ENCODE measurements at regions not wholly inside any gene's neighbourhood (a gene's known extent, or its start where the extent isn't known, plus 50 kb on each side); places are given as distances from the start of the nearest gene placed in this dataset.
"Not testable (repeated sequence)": the region's sequence is repeated elsewhere in the genome, so short reads cannot be mapped to it uniquely, and the experiment has no call there.

DNA sequence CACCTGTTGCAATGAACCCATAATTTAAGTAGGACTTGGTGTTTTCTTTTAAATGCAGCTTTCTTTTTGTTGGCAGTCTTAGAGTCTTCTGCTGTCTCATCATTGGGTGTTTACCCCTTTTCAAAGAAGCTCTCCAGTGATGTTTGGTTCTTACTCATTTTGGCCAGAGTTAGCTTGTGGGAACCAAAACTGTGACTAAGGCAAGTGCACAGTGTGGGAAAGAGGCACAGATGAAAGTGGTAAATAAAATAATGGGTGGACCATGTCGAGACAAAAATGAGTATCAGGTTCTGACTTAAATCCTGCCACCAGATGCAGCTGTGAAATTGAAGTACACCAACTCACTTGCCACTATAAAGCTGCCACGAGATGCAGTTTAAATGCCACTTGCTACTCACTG lies 615.4 kb upstream of the MIS18BP1 start:
- no peak overlapping the region for H3K9ac ChIP-seq (ENCODE audit: low read depth, low read length)
- H3K9me3 ChIP-seq (ENCODE audit: control insufficient read depth, insufficient read depth, low read length), result peaks cover 10% of the 10 kb centered on the region
- H3K36me3 ChIP-seq (ENCODE audit: insufficient read depth, low read length), result no peaks in the 10 kb centered on the region
- no peaks in the 10 kb centered on the region for H3K4me1 ChIP-seq (ENCODE audit: insufficient read depth, low read length)

GRCh38 chr14:45867046-45867894 lies 614.3 kb upstream of the MIS18BP1 start:
- Histone ChIP-seq H3K9me3 (ENCODE audit: control insufficient read depth, insufficient read depth, low read length) (peaks cover 7% of the 10 kb centered on the region; the same call in 1 of the 2 replicates), H3K4me1 (ENCODE audit: insufficient read depth, low read length) (no peaks in the 10 kb centered on the region), H3K36me3 (ENCODE audit: insufficient read depth, low read length) (no peaks in the 10 kb centered on the region), H3K9ac (ENCODE audit: low read depth, low read length) (no peak overlapping the region)

GRCh38 chr14:45838597-45838996 lies 585.6 kb upstream of the MIS18BP1 start:
- H3K36me3 ChIP-seq (ENCODE audit: insufficient read depth, low read length), result no peaks in the 10 kb centered on the region
- no peaks in the 10 kb centered on the region for H3K9me3 ChIP-seq (ENCODE audit: control insufficient read depth, insufficient read depth, low read length)
- H3K9ac ChIP-seq (ENCODE audit: low read depth, low read length), result no peak overlapping the region
- H3K4me1 ChIP-seq (ENCODE audit: insufficient read depth, low read length), result no peaks in the 10 kb centered on the region

DNA sequence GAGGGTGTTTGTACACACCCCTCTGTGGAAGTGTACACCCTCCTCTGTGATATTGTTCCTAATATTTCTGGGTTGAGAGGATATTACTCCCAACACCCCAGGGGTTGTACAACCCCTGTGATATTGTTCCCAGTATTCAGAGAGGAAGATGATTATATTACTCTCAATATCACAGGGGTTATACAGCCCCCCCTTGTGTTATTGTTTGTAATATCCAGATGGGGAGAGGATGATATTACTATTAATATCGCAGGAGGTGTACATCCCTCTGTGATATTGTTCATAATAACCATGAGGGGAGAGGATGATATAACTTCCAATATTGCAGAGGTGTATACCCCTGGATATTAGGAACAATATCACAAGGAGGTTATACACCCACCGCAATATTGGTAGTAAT lies 566.1 kb upstream of the MIS18BP1 start:
- Histone ChIP-seq H3K9ac (ENCODE audit: low read depth, low read length) (no peak overlapping the region), H3K36me3 (ENCODE audit: insufficient read depth, low read length) (no peaks in the 10 kb centered on the region), H3K9me3 (ENCODE audit: control insufficient read depth, insufficient read depth, low read length) (no peaks in the 10 kb centered on the region), H3K4me1 (ENCODE audit: insufficient read depth, low read length) (no peaks in the 10 kb centered on the region)

- no peaks in the 10 kb centered on the region for H3K4me1 ChIP-seq (ENCODE audit: insufficient read depth, low read length)
- no peak overlapping the region for H3K9ac ChIP-seq (ENCODE audit: low read depth, low read length)
- no peaks in the 10 kb centered on the region for H3K9me3 ChIP-seq (ENCODE audit: control insufficient read depth, insufficient read depth, low read length)
- H3K36me3 ChIP-seq (ENCODE audit: insufficient read depth, low read length), result no peaks in the 10 kb centered on the region
These were observed 558.2 kb upstream of the MIS18BP1 start for GRCh38 chr14:45811155-45811554.

DNA sequence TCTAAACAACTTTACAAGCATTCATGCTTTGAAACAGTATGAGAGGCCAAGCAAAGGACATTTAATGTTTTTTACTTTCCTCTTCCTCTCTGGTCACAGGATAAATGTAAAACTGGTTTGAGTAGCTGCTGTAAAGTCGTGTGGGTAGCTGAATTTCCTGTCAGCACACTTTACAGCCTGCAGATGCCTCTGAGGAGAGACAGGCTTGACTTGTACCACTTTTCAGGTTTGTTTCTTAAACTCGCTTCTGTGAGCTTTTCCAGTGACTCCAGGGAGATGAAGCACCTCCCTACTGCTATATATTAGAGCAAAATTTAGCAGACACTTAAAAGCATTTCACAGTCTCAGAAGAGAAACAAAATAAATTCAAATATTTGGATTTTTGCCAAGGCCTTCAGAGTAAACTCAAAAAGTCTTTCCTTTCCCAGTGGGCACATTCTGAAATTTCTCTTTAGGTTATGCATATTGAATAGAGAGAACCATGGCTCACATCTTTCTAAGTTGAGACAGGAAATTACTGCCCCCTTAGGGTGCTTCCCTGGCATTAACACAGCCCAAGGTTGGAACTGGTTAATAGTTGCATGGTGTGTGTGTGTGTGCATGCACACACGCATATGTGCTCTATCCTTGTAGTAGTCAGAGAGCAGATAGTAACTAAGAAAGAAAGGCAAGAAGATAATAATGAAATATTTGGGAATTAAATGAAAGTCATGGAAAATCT lies 557.3 kb upstream of the MIS18BP1 start:
- Histone ChIP-seq H3K36me3 (ENCODE audit: insufficient read depth, low read length) (no peaks in the 10 kb centered on the region), H3K4me1 (ENCODE audit: insufficient read depth, low read length) (no peaks in the 10 kb centered on the region), H3K9me3 (ENCODE audit: control insufficient read depth, insufficient read depth, low read length) (no peaks in the 10 kb centered on the region), H3K9ac (ENCODE audit: low read depth, low read length) (no peak overlapping the region)

GRCh38 chr14:45807178-45807899 lies 554.3 kb upstream of the MIS18BP1 start:
- Histone ChIP-seq H3K9me3 (ENCODE audit: control insufficient read depth, insufficient read depth, low read length) (no peaks in the 10 kb centered on the region), H3K4me1 (ENCODE audit: insufficient read depth, low read length) (no peaks in the 10 kb centered on the region), H3K9ac (ENCODE audit: low read depth, low read length) (no peak overlapping the region), H3K36me3 (ENCODE audit: insufficient read depth, low read length) (no peaks in the 10 kb centered on the region)

GRCh38 chr14:45799511-45799910 lies 546.5 kb upstream of the MIS18BP1 start:
- Histone ChIP-seq H3K9me3 (ENCODE audit: control insufficient read depth, insufficient read depth, low read length) (no peaks in the 10 kb centered on the region), H3K4me1 (ENCODE audit: insufficient read depth, low read length) (no peaks in the 10 kb centered on the region), H3K36me3 (ENCODE audit: insufficient read depth, low read length) (no peaks in the 10 kb centered on the region), H3K9ac (ENCODE audit: low read depth, low read length) (no peak overlapping the region)

DNA sequence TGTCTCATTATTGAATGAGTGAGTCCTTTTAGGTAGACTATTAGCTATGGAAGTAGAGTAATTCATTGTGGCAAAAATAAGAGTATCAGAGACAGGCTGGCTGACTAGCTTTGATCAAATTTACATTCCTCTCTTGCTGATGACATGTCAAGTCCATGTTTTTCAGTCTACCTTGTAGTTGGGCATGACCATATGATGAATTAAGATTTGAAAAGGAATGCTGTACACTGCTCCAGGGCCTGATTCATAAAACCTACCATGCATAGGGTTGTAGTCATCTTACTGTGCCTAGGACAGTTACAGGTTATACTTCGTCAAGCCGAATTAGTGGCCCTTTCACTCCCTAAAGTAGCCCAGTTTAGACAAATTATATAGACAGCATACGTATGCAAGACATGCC lies 545.7 kb upstream of the MIS18BP1 start:
- Histone ChIP-seq H3K9me3 (ENCODE audit: control insufficient read depth, insufficient read depth, low read length) (no peaks in the 10 kb centered on the region), H3K36me3 (ENCODE audit: insufficient read depth, low read length) (no peaks in the 10 kb centered on the region), H3K9ac (ENCODE audit: low read depth, low read length) (no peak overlapping the region), H3K4me1 (ENCODE audit: insufficient read depth, low read length) (no peaks in the 10 kb centered on the region)

DNA sequence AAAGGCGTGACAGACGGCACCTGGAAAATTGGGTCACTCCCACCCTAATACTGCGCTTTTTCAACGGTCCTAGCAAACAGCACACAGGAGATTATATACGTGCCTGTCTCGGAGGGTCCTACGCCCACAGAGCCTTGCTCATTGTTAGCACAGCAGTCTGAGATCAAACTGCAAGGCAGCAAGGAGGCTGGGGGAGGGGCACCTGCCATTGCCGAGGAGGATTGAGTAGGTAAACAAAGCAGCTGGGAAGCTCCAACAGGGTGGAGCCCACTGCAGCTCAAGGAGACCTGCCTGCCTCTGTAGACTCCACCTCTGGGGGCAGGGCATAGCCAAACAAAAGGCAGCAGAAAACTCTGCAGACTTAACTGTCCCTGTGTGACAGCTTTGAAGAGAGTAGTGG lies 543.0 kb upstream of the MIS18BP1 start:
- H3K9me3 ChIP-seq (ENCODE audit: control insufficient read depth, insufficient read depth, low read length); H3K4me1 ChIP-seq (ENCODE audit: insufficient read depth, low read length); H3K9ac ChIP-seq (ENCODE audit: low read depth, low read length); H3K36me3 ChIP-seq (ENCODE audit: insufficient read depth, low read length): not testable (repeated sequence)

DNA sequence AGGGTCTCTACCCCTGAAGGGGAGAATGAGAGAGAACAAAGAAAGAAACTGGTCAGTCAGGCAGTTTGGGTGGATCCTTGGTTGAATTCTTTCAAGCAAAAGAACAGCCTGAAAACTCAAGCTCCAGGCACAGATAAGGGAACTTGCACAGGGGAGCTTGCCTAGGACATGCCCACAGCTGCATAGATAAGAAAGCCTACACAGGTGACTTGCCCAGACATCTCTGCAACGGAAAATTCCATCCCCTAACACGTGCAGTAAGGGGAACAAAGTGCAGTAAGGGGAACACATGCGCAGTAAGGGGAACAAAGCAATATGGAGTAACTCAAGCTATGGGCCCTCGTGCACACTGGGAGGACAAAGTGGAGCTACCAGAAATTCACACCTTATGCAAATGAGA lies 540.1 kb upstream of the MIS18BP1 start:
- Histone ChIP-seq H3K9me3 (ENCODE audit: control insufficient read depth, insufficient read depth, low read length) (peaks cover 9% of the 10 kb centered on the region), H3K4me1 (ENCODE audit: insufficient read depth, low read length) (no peaks in the 10 kb centered on the region), H3K36me3 (ENCODE audit: insufficient read depth, low read length) (no peaks in the 10 kb centered on the region), H3K9ac (ENCODE audit: low read depth, low read length) (no peak overlapping the region)

- peaks cover 25% of the 10 kb centered on the region for H3K9me3 ChIP-seq (ENCODE audit: control insufficient read depth, insufficient read depth, low read length)
- H3K9ac ChIP-seq (ENCODE audit: low read depth, low read length), result no peak overlapping the region
- no peaks in the 10 kb centered on the region for H3K36me3 ChIP-seq (ENCODE audit: insufficient read depth, low read length)
- no peaks in the 10 kb centered on the region for H3K4me1 ChIP-seq (ENCODE audit: insufficient read depth, low read length)
These were observed 537.3 kb upstream of the MIS18BP1 start for GRCh38 chr14:45790293-45790692.

DNA sequence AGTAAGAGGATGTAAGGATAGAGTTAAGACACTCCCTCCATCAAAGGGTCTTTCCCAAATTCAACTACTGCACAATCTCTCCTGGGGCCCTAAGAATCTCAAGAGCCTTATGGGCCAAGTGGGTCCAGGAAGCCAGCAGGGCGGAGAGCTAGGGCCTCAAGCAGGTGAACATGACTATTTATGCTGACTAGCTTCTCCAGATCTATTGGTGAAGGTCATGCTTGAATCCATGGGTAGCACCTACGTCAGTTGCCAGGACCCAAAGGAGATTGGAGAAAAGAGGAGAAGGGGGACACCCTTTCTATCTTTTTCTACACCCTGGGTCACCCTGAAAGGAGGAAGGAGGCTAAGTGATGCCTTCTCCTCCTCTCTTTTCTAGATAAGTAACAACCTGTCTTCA lies 534.2 kb upstream of the MIS18BP1 start:
- H3K36me3 ChIP-seq (ENCODE audit: insufficient read depth, low read length), result no peaks in the 10 kb centered on the region
- no peaks in the 10 kb centered on the region for H3K4me1 ChIP-seq (ENCODE audit: insufficient read depth, low read length)
- H3K9me3 ChIP-seq (ENCODE audit: control insufficient read depth, insufficient read depth, low read length), result peaks cover 41% of the 10 kb centered on the region
- H3K9ac ChIP-seq (ENCODE audit: low read depth, low read length), result no peak overlapping the region

DNA sequence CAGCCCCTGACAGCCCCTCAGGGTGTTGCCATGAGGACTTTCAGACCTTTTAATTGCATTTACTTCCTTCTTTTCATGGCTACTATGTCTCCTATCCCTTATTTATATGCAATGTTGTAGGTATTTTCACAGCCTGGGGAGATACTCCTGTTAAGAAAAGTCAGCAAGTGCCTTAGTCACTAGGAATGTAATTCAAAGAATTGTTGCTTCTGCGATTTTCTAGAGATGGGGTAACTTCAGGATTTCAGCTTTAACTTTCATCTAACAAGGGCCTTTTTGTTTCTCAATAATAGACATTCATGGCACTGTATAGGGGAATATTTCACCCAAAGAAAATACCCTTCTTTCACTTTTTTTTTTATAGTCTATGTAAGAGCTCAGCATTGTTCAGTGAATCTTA lies 533.3 kb upstream of the MIS18BP1 start:
- no peaks in the 10 kb centered on the region for H3K4me1 ChIP-seq (ENCODE audit: insufficient read depth, low read length)
- H3K36me3 ChIP-seq (ENCODE audit: insufficient read depth, low read length), result no peaks in the 10 kb centered on the region
- peaks cover 41% of the 10 kb centered on the region for H3K9me3 ChIP-seq (ENCODE audit: control insufficient read depth, insufficient read depth, low read length)
- H3K9ac ChIP-seq (ENCODE audit: low read depth, low read length), result no peak overlapping the region
